Neural progenitor cell (in vitro differentiated cells): ENCODE measurements at regions not wholly inside any gene's neighbourhood (a gene's known extent, or its start where the extent isn't known, plus 50 kb on each side); places are given as distances from the start of the nearest gene placed in this dataset.

ENCODE experiments used
- DNase-seq: peaks from one replicate; pipeline ENCODE4 v3.0.0-alpha.2; 2016; ENCODE audit warnings: low spot score
- H2AFZ ChIP-seq: fragments of 200-600 bp; sonication (generic); replicated peaks from 2 replicates; pipeline ENCODE4 v1.6.1; 2016; ENCODE audit warnings: antibody characterized with exemption
- H3F3A ChIP-seq: fragments of 200-600 bp; sonication (generic); 2 replicates; pipeline ENCODE4 v1.6.1; 2016; ENCODE audit warnings: antibody characterized with exemption, low read depth
- H3K27ac ChIP-seq: fragments of 200-600 bp; sonication (generic); 2 replicates; pipeline ENCODE4 v1.5.1; 2016; ENCODE audit warnings: mild to moderate bottlenecking
- H3K27me3 ChIP-seq: fragments of 200-600 bp; sonication (generic); 2 replicates; pipeline ENCODE4 v1.6.1; 2016; ENCODE audit warnings: mild to moderate bottlenecking, moderate library complexity
- H3K36me3 ChIP-seq: fragments of 200-600 bp; sonication (generic); 2 replicates; pipeline ENCODE4 v1.5.1; 2016
- H3K4me1 ChIP-seq: fragments of 200-600 bp; sonication (generic); 2 replicates; pipeline ENCODE4 v1.6.1; 2016; ENCODE audit warnings: mixed run types
- H3K4me2 ChIP-seq: fragments of 200-600 bp; sonication (generic); 2 replicates; pipeline ENCODE4 v1.6.1; 2016
- H3K4me3 ChIP-seq: fragments of 200-600 bp; sonication (generic); 2 replicates; pipeline ENCODE4 v1.5.1; 2016
- H3K79me2 ChIP-seq: fragments of 200-600 bp; sonication (generic); 2 replicates; pipeline ENCODE4 v1.6.1; 2016; ENCODE audit warnings: low read depth
- H3K9ac ChIP-seq: fragments of 200-600 bp; sonication (generic); 2 replicates; pipeline ENCODE4 v1.6.1; 2016
- H3K9me3 ChIP-seq: fragments of 200-600 bp; sonication (generic); 2 replicates; pipeline ENCODE4 v1.5.1; 2016; ENCODE audit warnings: low read depth
- H4K20me1 ChIP-seq: fragments of 200-600 bp; sonication (generic); 2 replicates; pipeline ENCODE4 v1.6.1; 2016; ENCODE audit warnings: low read depth
- H3K27ac Mint-ChIP-seq: 3 replicates; pipeline ENCODE4 v1.8.0; 2021; ENCODE audit warnings: mixed read lengths
- H3K27me3 Mint-ChIP-seq: 2 replicates; pipeline ENCODE4 v1.8.0; 2022; ENCODE audit warnings: low read depth, mild to moderate bottlenecking, inconsistent platforms, moderate library complexity, mixed read lengths; ENCODE audit not compliant: insufficient read depth
- H3K36me3 Mint-ChIP-seq: 3 replicates; pipeline ENCODE4 v1.8.0; 2021; ENCODE audit warnings: mixed read lengths
- H3K4me1 Mint-ChIP-seq: 3 replicates; pipeline ENCODE4 v1.8.0; 2021; ENCODE audit warnings: mixed read lengths
- H3K4me3 Mint-ChIP-seq: 3 replicates; pipeline ENCODE4 v1.8.0; 2021; ENCODE audit warnings: mild to moderate bottlenecking, moderate library complexity, mixed read lengths
- H3K9me3 Mint-ChIP-seq: 3 replicates; pipeline ENCODE4 v1.8.0; 2020; ENCODE audit warnings: mixed read lengths
- EZH2 ChIP-seq: fragments of 200-600 bp; sonication (generic); IDR thresholded peaks from 2 replicates; pipeline ENCODE4 v1.6.1; 2017; ENCODE audit warnings: antibody characterized with exemption, mild to moderate bottlenecking, moderate library complexity
- EZH2phosphoT487 ChIP-seq: fragments of 200-600 bp; sonication (generic); IDR thresholded peaks from 2 replicates; pipeline ENCODE4 v1.6.1; 2017; ENCODE audit warnings: antibody characterized with exemption
- TF ChIP-seq, protein P1 (sequence below): fragments of 200-600 bp; sonication (generic); IDR thresholded peaks from 2 replicates; pipeline ENCODE4 v1.5.1; 2017; ENCODE audit warnings: antibody characterized with exemption, mild to moderate bottlenecking

- H3K27ac Mint-ChIP-seq: no peak overlapping the region
- Histone ChIP-seq H3K4me1 (no peaks in the 10 kb centered on the region), H3K4me3 (no peak overlapping the region)
Measured at GRCh38 chr15:47410247-47410646, 307.1 kb upstream of the SEMA6D start.

GRCh38 chr15:47411733-47412132, 305.6 kb upstream of the SEMA6D start:
- no peak overlapping the region for H3K4me3 Mint-ChIP-seq
- Histone ChIP-seq H3K9me3 (no peaks in the 10 kb centered on the region), H3K9ac (no peak overlapping the region), H3K36me3 (no peaks in the 10 kb centered on the region), H3K79me2 (no peaks in the 10 kb centered on the region), H3K4me3 (no peak overlapping the region), H3K4me2 (no peak overlapping the region), H3K27me3 (no peaks in the 10 kb centered on the region), H3K27ac (no peak overlapping the region), H3K4me1 (no peaks in the 10 kb centered on the region), H4K20me1 (no peaks in the 10 kb centered on the region), H2AFZ (no peak overlapping the region), H3F3A (no peaks in the 10 kb centered on the region)
- no peak for TF ChIP-seq EZH2
- TF ChIP-seq, protein P1, sequence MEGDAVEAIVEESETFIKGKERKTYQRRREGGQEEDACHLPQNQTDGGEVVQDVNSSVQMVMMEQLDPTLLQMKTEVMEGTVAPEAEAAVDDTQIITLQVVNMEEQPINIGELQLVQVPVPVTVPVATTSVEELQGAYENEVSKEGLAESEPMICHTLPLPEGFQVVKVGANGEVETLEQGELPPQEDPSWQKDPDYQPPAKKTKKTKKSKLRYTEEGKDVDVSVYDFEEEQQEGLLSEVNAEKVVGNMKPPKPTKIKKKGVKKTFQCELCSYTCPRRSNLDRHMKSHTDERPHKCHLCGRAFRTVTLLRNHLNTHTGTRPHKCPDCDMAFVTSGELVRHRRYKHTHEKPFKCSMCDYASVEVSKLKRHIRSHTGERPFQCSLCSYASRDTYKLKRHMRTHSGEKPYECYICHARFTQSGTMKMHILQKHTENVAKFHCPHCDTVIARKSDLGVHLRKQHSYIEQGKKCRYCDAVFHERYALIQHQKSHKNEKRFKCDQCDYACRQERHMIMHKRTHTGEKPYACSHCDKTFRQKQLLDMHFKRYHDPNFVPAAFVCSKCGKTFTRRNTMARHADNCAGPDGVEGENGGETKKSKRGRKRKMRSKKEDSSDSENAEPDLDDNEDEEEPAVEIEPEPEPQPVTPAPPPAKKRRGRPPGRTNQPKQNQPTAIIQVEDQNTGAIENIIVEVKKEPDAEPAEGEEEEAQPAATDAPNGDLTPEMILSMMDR: no peak
- TF ChIP-seq EZH2phosphoT487: no peak
- no peak overlapping the region for H3K27ac Mint-ChIP-seq
- no peaks in the 10 kb centered on the region for H3K27me3 Mint-ChIP-seq
- DNase-seq: no peak
- H3K36me3 Mint-ChIP-seq: no peaks in the 10 kb centered on the region
- H3K9me3 Mint-ChIP-seq: no peaks in the 10 kb centered on the region
- peaks cover 19% of the 10 kb centered on the region for H3K4me1 Mint-ChIP-seq

More at GRCh38 chr15:47410247-47410646, 307.1 kb upstream of the SEMA6D start:
- H3K27me3 ChIP-seq: no peaks in the 10 kb centered on the region
- no peak overlapping the region for H3K9ac ChIP-seq
- H3K79me2 ChIP-seq: no peaks in the 10 kb centered on the region
- H3K36me3 ChIP-seq: no peaks in the 10 kb centered on the region
- H3K4me1 Mint-ChIP-seq: peaks cover 21% of the 10 kb centered on the region
- no peaks in the 10 kb centered on the region for H3K9me3 Mint-ChIP-seq
- no peak overlapping the region for H3K27ac ChIP-seq
- no peaks in the 10 kb centered on the region for H3F3A ChIP-seq
- no peaks in the 10 kb centered on the region for H3K9me3 ChIP-seq
- H3K27me3 Mint-ChIP-seq: no peaks in the 10 kb centered on the region
- no peak overlapping the region for H3K4me3 Mint-ChIP-seq
- DNase-seq: no peak
- no peaks in the 10 kb centered on the region for H3K36me3 Mint-ChIP-seq
- TF ChIP-seq, protein P1: no peak
- TF ChIP-seq EZH2: no peak
- TF ChIP-seq EZH2phosphoT487: no peak
- H3K4me2 ChIP-seq: no peak overlapping the region
- no peak overlapping the region for H2AFZ ChIP-seq
- H4K20me1 ChIP-seq: no peaks in the 10 kb centered on the region

DNA sequence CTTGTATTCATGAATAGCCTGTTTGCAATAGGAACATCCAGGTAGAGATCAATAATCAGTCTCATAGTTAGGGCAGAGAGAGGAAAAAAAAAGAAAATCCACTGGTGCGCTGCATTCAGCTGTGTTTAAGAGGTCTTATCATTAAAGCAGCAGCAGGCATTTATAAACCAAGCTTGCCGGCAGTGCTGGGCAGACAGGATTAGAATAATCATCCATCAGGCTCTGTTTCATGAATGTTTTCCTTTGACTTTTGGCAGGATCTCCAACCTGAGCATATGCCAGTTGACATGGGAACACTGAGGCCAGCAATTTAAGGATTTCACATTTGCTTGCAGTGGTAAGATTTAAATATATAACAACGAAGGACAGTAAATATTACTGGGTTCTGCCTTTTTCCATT, 305.2 kb upstream of the SEMA6D start:
- Mint-ChIP-seq H3K4me3 (no peak overlapping the region), H3K9me3 (no peaks in the 10 kb centered on the region), H3K4me1 (peaks cover 19% of the 10 kb centered on the region), H3K27me3 (no peaks in the 10 kb centered on the region), H3K27ac (no peak overlapping the region), H3K36me3 (no peaks in the 10 kb centered on the region)
- no peak for DNase-seq
- TF ChIP-seq, protein P1: no peak
- TF ChIP-seq EZH2: no peak
- TF ChIP-seq EZH2phosphoT487: no peak
- Histone ChIP-seq H3F3A (no peaks in the 10 kb centered on the region), H3K4me3 (no peak overlapping the region), H2AFZ (no peak overlapping the region), H3K9ac (no peak overlapping the region), H4K20me1 (no peaks in the 10 kb centered on the region), H3K36me3 (no peaks in the 10 kb centered on the region), H3K4me1 (no peaks in the 10 kb centered on the region), H3K79me2 (no peaks in the 10 kb centered on the region), H3K27me3 (no peaks in the 10 kb centered on the region), H3K9me3 (no peaks in the 10 kb centered on the region), H3K27ac (no peak overlapping the region), H3K4me2 (no peak overlapping the region)
